Brain microvascular endothelial cell (primary cell): ENCODE measurements at regions not wholly inside any gene's neighbourhood (a gene's known extent, or its start where the extent isn't known, plus 50 kb on each side); places are given as distances from the start of the nearest gene placed in this dataset.

Experiments used
- DNase-seq: peaks from one replicate; pipeline ENCODE4 v3.0.0-alpha.2; 2020
- H3K27ac ChIP-seq: fragments of 250-450 bp; sonication (Bioruptor Pico); 2 replicates; pipeline ENCODE4 v1.5.1; 2020; ENCODE audit warnings: mild to moderate bottlenecking, moderate library complexity
- H3K27me3 ChIP-seq: fragments of 250-450 bp; sonication (Bioruptor Pico); replicated peaks from 2 replicates; pipeline ENCODE4 v1.5.1; 2020; ENCODE audit warnings: mild to moderate bottlenecking
- H3K36me3 ChIP-seq: fragments of 250-450 bp; sonication (Bioruptor Pico); replicated peaks from 2 replicates; pipeline ENCODE4 v1.5.1; 2020; ENCODE audit warnings: mild to moderate bottlenecking
- H3K4me3 ChIP-seq: 2 replicates; pipeline ENCODE4 v1.5.1; 2011; ENCODE audit warnings: low read depth, mild to moderate bottlenecking, control low read depth, low read length, moderate library complexity
- CTCF ChIP-seq: IDR thresholded peaks from 2 replicates; pipeline ENCODE4 v1.5.1; 2011; ENCODE audit warnings: low read depth, mild to moderate bottlenecking, moderate library complexity, low read length, control low read depth, inconsistent platforms; ENCODE audit errors: missing control alignments
- in situ Hi-C: cut with HindIII; loops from 2 replicates; pipeline ENCODE4 v1.10.0; 2017; ENCODE audit warnings: low sequenced_read_pairs, low pct_ligation_motif_present

GRCh38 chr9:19967216-19967887 is 178.5 kb upstream of the SLC24A2 start:
- Histone ChIP-seq H3K4me3 (no peak overlapping the region), H3K27ac (no peak overlapping the region), H3K27me3 (no peaks in the 10 kb centered on the region), H3K36me3 (no peaks in the 10 kb centered on the region)
- in situ Hi-C loops: no loop called here
- TF ChIP-seq CTCF: no peak
- no peak for DNase-seq

GRCh38 chr9:19965336-19965735 is 176.5 kb upstream of the SLC24A2 start:
- TF ChIP-seq CTCF: no peak
- in situ Hi-C loops: no loop called here
- no peaks in the 10 kb centered on the region for H3K36me3 ChIP-seq
- peak; percentile 40 for DNase-seq
- H3K27ac ChIP-seq: no peak overlapping the region
- no peak overlapping the region for H3K4me3 ChIP-seq
- H3K27me3 ChIP-seq: no peaks in the 10 kb centered on the region

GRCh38 chr9:19947996-19948395 is 159.2 kb upstream of the SLC24A2 start:
- H3K4me3 ChIP-seq: no peak overlapping the region
- no peak for DNase-seq

GRCh38 chr9:19946441-19947109 is 157.7 kb upstream of the SLC24A2 start:
- in situ Hi-C loops: no loop called here
- no peak overlapping the region for H3K4me3 ChIP-seq
- TF ChIP-seq CTCF: peak; percentile 83
- H3K36me3 ChIP-seq: no peaks in the 10 kb centered on the region
- H3K27me3 ChIP-seq: no peaks in the 10 kb centered on the region
- DNase-seq: no peak
- H3K27ac ChIP-seq: no peak overlapping the region

More at GRCh38 chr9:19947996-19948395, 159.2 kb upstream of the SLC24A2 start:
- Histone ChIP-seq H3K27ac (no peak overlapping the region), H3K27me3 (no peaks in the 10 kb centered on the region), H3K36me3 (no peaks in the 10 kb centered on the region)
- TF ChIP-seq CTCF: no peak
- in situ Hi-C loops: no loop called here

GRCh38 chr9:19941874-19942273 is 153.0 kb upstream of the SLC24A2 start:
- no peak for TF ChIP-seq CTCF
- no peaks in the 10 kb centered on the region for H3K36me3 ChIP-seq
- in situ Hi-C loops: no loop called here
- DNase-seq: no peak
- H3K27me3 ChIP-seq: no peaks in the 10 kb centered on the region
- no peak overlapping the region for H3K27ac ChIP-seq
- no peak overlapping the region for H3K4me3 ChIP-seq
